C4-2B (cell line): ENCODE measurements at regions not wholly inside any gene's neighbourhood (a gene's known extent, or its start where the extent isn't known, plus 50 kb on each side); places are given as distances from the start of the nearest gene placed in this dataset.

Experiments used
- H3K27ac ChIP-seq: fragments of 450-650 bp; 2 replicates; pipeline ENCODE4 v1.5.1; 2017
- ZFX ChIP-seq: fragments of 450-650 bp; IDR thresholded peaks from 2 replicates; pipeline ENCODE4 v1.6.1; 2017
- TF ChIP-seq, protein P1 (sequence below): fragments of 450-650 bp; conservative IDR thresholded peaks from 2 replicates; pipeline ENCODE4 v1.5.1; 2017; ENCODE audit warnings: mild to moderate bottlenecking

GRCh38 chr17:69944406-69944805 lies 130.6 kb upstream of the KCNJ16 start:
- H3K27ac ChIP-seq: no peak overlapping the region

DNA sequence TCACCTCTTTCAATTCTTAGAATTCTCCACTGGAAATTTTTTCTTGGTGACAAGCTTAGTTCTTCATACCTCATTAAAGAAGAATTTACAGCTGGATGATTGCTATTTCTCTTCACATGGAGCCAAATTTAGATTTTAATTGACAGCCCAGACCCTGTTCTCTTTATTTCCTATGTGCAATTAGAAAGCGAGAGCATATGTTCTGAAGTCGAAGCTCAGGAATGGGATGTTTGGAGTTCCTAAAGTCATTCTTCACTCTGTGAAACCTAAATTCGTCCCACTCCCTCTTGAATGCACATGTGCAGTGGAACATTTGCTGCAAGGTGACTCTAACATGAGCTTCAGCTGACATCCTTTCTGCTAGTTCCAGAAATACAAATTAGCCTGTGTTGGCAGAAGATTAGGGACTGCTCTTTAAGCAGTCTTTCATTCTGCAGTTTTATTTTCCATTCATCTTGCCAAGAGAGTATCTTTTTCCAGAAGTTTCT lies 129.3 kb upstream of the KCNJ16 start:
- H3K27ac ChIP-seq: no peak overlapping the region
- TF ChIP-seq ZFX: no peak
- TF ChIP-seq, protein P1, sequence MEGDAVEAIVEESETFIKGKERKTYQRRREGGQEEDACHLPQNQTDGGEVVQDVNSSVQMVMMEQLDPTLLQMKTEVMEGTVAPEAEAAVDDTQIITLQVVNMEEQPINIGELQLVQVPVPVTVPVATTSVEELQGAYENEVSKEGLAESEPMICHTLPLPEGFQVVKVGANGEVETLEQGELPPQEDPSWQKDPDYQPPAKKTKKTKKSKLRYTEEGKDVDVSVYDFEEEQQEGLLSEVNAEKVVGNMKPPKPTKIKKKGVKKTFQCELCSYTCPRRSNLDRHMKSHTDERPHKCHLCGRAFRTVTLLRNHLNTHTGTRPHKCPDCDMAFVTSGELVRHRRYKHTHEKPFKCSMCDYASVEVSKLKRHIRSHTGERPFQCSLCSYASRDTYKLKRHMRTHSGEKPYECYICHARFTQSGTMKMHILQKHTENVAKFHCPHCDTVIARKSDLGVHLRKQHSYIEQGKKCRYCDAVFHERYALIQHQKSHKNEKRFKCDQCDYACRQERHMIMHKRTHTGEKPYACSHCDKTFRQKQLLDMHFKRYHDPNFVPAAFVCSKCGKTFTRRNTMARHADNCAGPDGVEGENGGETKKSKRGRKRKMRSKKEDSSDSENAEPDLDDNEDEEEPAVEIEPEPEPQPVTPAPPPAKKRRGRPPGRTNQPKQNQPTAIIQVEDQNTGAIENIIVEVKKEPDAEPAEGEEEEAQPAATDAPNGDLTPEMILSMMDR: no peak

More at GRCh38 chr17:69944406-69944805, 130.6 kb upstream of the KCNJ16 start:
- TF ChIP-seq, protein P1: no peak
- no peak for TF ChIP-seq ZFX

- TF ChIP-seq, protein P1: no peak
- TF ChIP-seq ZFX: no peak
Observed at GRCh38 chr17:69947027-69947759, 127.8 kb upstream of the KCNJ16 start.

DNA sequence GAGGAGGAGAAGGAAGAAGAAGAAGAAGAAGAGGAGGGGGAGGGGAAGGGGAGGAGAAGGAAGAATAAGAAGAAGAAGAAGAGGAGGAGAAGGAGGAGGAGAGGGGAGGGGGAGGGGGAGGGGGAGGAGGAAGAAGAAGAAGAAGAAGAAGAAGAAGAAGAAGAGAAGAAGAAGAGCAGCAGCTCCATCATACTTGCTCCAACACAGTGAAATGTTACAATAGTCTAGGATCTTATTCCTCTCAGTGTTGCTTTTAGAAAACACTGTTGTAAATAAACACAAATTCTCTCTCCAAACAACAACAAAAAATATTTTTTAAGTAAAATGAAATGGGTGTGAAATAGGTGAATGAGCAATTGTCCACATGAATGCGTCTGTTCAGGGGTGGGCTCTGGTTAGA lies 126.6 kb upstream of the KCNJ16 start:
- H3K27ac ChIP-seq: no peak overlapping the region
- TF ChIP-seq, protein P1: no peak
- TF ChIP-seq ZFX: no peak

More at GRCh38 chr17:69947027-69947759, 127.8 kb upstream of the KCNJ16 start:
- H3K27ac ChIP-seq: no peak overlapping the region

- TF ChIP-seq, protein P1: no peak
- no peak for TF ChIP-seq ZFX
- H3K27ac ChIP-seq: no peak overlapping the region
Observed at GRCh38 chr17:69949496-69949895, 125.5 kb upstream of the KCNJ16 start.

GRCh38 chr17:69949973-69950695 lies 124.9 kb upstream of the KCNJ16 start:
- no peak for TF ChIP-seq ZFX
- TF ChIP-seq, protein P1: no peak
- H3K27ac ChIP-seq: no peak overlapping the region
